Natural killer cell (primary cell): ENCODE measurements at regions not wholly inside any gene's neighbourhood (a gene's known extent, or its start where the extent isn't known, plus 50 kb on each side); places are given as distances from the start of the nearest gene placed in this dataset.

Experiments used
- ATAC-seq, 3 donors: fragments of 150-1000 bp in 2 of 3; fragments of 200-7000 bp in 1 of 3; cut with Tn5 transposase; 1 replicate in 1 of 3; 2 replicates in 2 of 3; pipeline ENCODE4 v1.10.0; 2021; ENCODE audit warnings: mild to moderate bottlenecking in 2 of 3, moderate library complexity in 2 of 3
- DNase-seq, 2 donors: peaks; one replicate each; pipeline versions ENCODE4 v3.0.0 to v3.0.0-alpha.2; 2013 to 2021; ENCODE audit warnings: mixed read lengths in 1 of 2
- H3K27ac ChIP-seq: one replicate; pipeline ENCODE4 v1.5.1; 2013; ENCODE audit warnings: mild to moderate bottlenecking, low read length
- H3K27me3 ChIP-seq: one replicate; pipeline ENCODE4 v1.6.1; 2013; ENCODE audit warnings: low read length; ENCODE audit not compliant: control insufficient read depth, insufficient read depth
- H3K36me3 ChIP-seq: one replicate; pipeline ENCODE4 v1.6.1; 2013; ENCODE audit warnings: low read length; ENCODE audit not compliant: control insufficient read depth, insufficient read depth
- H3K4me1 ChIP-seq: one replicate; pipeline ENCODE4 v1.6.1; 2013; ENCODE audit warnings: low read length; ENCODE audit not compliant: control insufficient read depth, insufficient read depth
- H3K4me3 ChIP-seq: one replicate; pipeline ENCODE4 v1.5.1; 2013; ENCODE audit warnings: low read length
- H3K9me3 ChIP-seq: one replicate; pipeline ENCODE4 v1.6.1; 2013; ENCODE audit warnings: low read length; ENCODE audit not compliant: control insufficient read depth, insufficient read depth
- H3K27ac Mint-ChIP-seq, 2 donors: one replicate each; pipeline ENCODE4 v1.8.0; 2022; ENCODE audit warnings: mild to moderate bottlenecking in 2 of 2, mixed read lengths in 2 of 2, moderate library complexity in 1 of 2
- H3K27me3 Mint-ChIP-seq, 2 donors: one replicate each; pipeline ENCODE4 v1.8.0; 2022; ENCODE audit warnings: low read depth in 2 of 2, mixed read lengths in 2 of 2
- H3K36me3 Mint-ChIP-seq: one replicate; pipeline ENCODE4 v1.8.0; 2022; ENCODE audit warnings: mixed read lengths
- H3K4me1 Mint-ChIP-seq, 2 donors: one replicate each; pipeline ENCODE4 v1.8.0; 2022; ENCODE audit warnings: mixed read lengths in 2 of 2
- H3K4me3 Mint-ChIP-seq: one replicate; pipeline ENCODE4 v1.8.0; 2022; ENCODE audit warnings: mild to moderate bottlenecking, moderate library complexity, mixed read lengths
- H3K9me3 Mint-ChIP-seq, 2 donors: one replicate each; pipeline ENCODE4 v1.8.0; 2022; ENCODE audit warnings: mixed read lengths in 2 of 2
- WGBS: methylation state at CpG from one replicate; pipeline ENCODE4 v1.1.7; 2013; ENCODE audit warnings: missing lambda C conversion rate; ENCODE audit not compliant: insufficient coverage; 5-methylcytosine and 5-hydroxymethylcytosine counted together
- intact Hi-C: fragments of 100-400 bp; cut with micrococcal nuclease; formaldehyde crosslinking; loops from one replicate; pipeline ENCODE4 v1.14.2; 2022
- TF ChIP-seq, protein P1 (sequence below): fragments of 200-600 bp; IDR thresholded peaks from one replicate; pipeline ENCODE4 v1.8.0; 2022; ENCODE audit warnings: antibody characterized with exemption

DNA sequence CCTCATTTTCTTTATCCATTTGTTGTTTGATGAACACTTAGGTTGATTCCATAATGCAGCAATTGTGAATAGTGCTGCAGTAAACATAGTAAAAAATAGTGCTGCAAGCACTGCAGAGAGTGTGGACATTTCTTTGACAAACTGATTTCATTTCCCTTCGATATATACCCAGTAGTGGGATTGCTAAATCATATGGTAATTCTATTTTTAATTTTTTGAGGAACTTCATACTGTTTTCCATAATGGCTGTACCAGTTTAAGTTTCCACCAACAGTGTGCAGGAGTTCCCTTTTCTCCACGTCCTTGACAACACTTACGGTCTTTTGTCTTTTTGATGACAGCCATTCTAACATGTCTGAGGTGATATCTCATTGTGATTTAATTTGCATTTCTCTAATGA is 138.2 kb upstream of the PLPPR1 start:
- Mint-ChIP-seq H3K27ac (no peak overlapping the region), H3K4me1 (no peaks in the 10 kb centered on the region), H3K27me3 (no peaks in the 10 kb centered on the region), H3K4me3 (no peak overlapping the region), H3K36me3 (no peaks in the 10 kb centered on the region), H3K9me3 (peaks cover 0 to 10% of the 10 kb centered on the region in 2 donors)
- DNase-seq, result no peak
- intact Hi-C loops, result no loop called here
- no peak overlapping the region for H3K4me3 ChIP-seq
- no peaks in the 10 kb centered on the region for H3K36me3 ChIP-seq
- H3K27ac ChIP-seq, result no peak overlapping the region
- no peaks in the 10 kb centered on the region for H3K4me1 ChIP-seq
- WGBS, result 32% methylated on average over 2 of the region's 3 CpGs
- no peaks in the 10 kb centered on the region for H3K9me3 ChIP-seq
- TF ChIP-seq, protein P1, sequence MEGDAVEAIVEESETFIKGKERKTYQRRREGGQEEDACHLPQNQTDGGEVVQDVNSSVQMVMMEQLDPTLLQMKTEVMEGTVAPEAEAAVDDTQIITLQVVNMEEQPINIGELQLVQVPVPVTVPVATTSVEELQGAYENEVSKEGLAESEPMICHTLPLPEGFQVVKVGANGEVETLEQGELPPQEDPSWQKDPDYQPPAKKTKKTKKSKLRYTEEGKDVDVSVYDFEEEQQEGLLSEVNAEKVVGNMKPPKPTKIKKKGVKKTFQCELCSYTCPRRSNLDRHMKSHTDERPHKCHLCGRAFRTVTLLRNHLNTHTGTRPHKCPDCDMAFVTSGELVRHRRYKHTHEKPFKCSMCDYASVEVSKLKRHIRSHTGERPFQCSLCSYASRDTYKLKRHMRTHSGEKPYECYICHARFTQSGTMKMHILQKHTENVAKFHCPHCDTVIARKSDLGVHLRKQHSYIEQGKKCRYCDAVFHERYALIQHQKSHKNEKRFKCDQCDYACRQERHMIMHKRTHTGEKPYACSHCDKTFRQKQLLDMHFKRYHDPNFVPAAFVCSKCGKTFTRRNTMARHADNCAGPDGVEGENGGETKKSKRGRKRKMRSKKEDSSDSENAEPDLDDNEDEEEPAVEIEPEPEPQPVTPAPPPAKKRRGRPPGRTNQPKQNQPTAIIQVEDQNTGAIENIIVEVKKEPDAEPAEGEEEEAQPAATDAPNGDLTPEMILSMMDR, result no peak
- ATAC-seq, result no peak
- H3K27me3 ChIP-seq, result no peaks in the 10 kb centered on the region

DNA sequence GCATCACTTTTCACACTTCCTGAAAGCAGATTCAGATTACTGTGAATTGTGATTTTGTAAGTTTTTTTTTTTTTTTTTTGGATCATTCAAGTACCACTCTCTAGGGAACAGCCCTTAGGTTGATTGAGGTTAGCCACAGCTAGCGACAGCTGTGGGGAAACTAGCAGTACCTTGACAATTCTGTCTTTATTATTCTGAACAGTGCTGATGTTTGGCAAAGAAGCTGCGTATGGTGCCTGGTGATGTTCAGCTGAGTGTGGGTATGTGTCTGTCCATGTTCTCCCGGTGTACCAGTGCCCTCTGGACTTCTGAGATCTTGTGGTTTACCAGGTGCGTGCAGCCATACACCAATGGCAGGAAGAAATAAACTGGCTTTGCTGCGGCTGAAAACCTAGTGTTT is 117.3 kb upstream of the PLPPR1 start:
- Mint-ChIP-seq H3K27me3 (no peaks in the 10 kb centered on the region), H3K36me3 (no peaks in the 10 kb centered on the region), H3K9me3 (peaks cover 0 to 6% of the 10 kb centered on the region in 2 donors), H3K4me3 (no peak overlapping the region), H3K27ac (no peak overlapping the region), H3K4me1 (no peaks in the 10 kb centered on the region)
- Histone ChIP-seq H3K4me3 (no peak overlapping the region), H3K36me3 (no peaks in the 10 kb centered on the region), H3K4me1 (no peaks in the 10 kb centered on the region), H3K9me3 (peaks cover 2% of the 10 kb centered on the region), H3K27me3 (no peaks in the 10 kb centered on the region), H3K27ac (no peak overlapping the region)
- no peak for ATAC-seq
- no peak for DNase-seq
- TF ChIP-seq, protein P1, result no peak
- intact Hi-C loops, result no loop called here
- 66% methylated on average over 5 of the region's 5 CpGs for WGBS

DNA sequence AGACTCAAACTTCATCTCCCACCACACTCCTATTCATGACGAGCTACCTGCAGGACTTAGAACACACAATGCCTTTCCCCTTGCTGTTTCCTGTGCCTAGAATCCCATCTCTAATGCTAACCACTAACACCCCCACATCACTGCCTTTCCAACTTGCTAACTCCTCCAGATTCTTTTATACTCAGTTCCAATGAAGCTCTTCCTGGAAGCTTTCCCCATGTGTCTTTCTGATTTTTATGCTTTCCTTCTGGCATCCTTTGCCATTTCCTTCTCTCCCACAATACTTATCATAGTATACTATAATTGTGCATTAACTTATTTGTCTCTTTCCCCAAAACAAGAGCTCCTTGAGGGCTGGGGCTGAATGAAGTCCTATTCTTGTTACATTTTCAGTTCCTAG is 115.3 kb upstream of the PLPPR1 start:
- intact Hi-C loops, result no loop called here
- Histone ChIP-seq H3K4me1 (no peaks in the 10 kb centered on the region), H3K4me3 (no peak overlapping the region), H3K36me3 (no peaks in the 10 kb centered on the region), H3K27ac (no peak overlapping the region), H3K9me3 (peaks cover 2% of the 10 kb centered on the region), H3K27me3 (no peaks in the 10 kb centered on the region)
- 46% methylated on average over 1 of the region's 1 CpG for WGBS
- Mint-ChIP-seq H3K27ac (no peak overlapping the region), H3K9me3 (peaks cover 0 to 6% of the 10 kb centered on the region in 2 donors), H3K4me1 (no peaks in the 10 kb centered on the region), H3K4me3 (no peak overlapping the region), H3K36me3 (no peaks in the 10 kb centered on the region), H3K27me3 (no peaks in the 10 kb centered on the region)
- ATAC-seq, result no peak
- TF ChIP-seq, protein P1, result no peak
- DNase-seq, result no peak

- no peaks in the 10 kb centered on the region for H3K4me1 ChIP-seq
- H3K27ac ChIP-seq, result no peak overlapping the region
- 98% methylated on average over 3 of the region's 3 CpGs for WGBS
- Mint-ChIP-seq H3K4me1 (no peaks in the 10 kb centered on the region), H3K9me3 (peaks cover 4 to 9% of the 10 kb centered on the region in 2 donors), H3K36me3 (no peaks in the 10 kb centered on the region), H3K27me3 (no peaks in the 10 kb centered on the region), H3K4me3 (no peak overlapping the region), H3K27ac (no peak overlapping the region)
- no peak for DNase-seq
- no peak for ATAC-seq
- H3K9me3 ChIP-seq, result peaks cover 2% of the 10 kb centered on the region
- TF ChIP-seq, protein P1, result no peak
- H3K4me3 ChIP-seq, result no peak overlapping the region
- H3K36me3 ChIP-seq, result no peaks in the 10 kb centered on the region
- no peaks in the 10 kb centered on the region for H3K27me3 ChIP-seq
- intact Hi-C loops, result no loop called here
Measured at GRCh38 chr9:100914266-100914665, 114.3 kb upstream of the PLPPR1 start.
